ENCODE measurements at regions not wholly inside any gene's neighbourhood (a gene's known extent, or its start where the extent isn't known, plus 50 kb on each side); places are given as distances from the start of the nearest gene placed in this dataset.

GRCh38 chr20:20824924-20825584 lies 112.6 kb upstream of the RALGAPA2 start:
- peak; percentile 22 for DNase-seq (ENCODE audit: low read depth)

DNA sequence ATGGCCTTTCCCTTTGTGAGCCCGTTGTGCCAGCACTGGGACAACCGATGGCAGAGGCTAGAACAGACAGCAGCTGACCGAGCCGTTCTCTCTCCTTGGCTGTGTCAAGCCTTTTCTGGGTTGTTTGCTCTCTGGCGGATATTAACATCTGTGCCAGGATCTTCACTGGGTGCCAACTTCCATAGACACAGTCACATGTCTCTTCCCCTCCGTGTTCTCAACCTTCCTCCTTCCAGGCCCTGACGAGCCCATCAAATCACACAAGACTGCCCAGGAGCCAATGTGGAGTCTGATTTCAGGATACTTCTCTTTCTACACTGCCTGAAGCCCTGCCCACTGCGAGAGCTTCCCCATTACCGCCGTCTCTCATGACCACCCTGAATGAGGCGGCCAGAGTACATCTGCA lies 111.0 kb upstream of the RALGAPA2 start:
- no peak for DNase-seq (ENCODE audit: low read depth)

- DNase-seq (ENCODE audit: low read depth): no peak
These were observed 109.2 kb upstream of the RALGAPA2 start for GRCh38 chr20:20821484-20822260.

DNA sequence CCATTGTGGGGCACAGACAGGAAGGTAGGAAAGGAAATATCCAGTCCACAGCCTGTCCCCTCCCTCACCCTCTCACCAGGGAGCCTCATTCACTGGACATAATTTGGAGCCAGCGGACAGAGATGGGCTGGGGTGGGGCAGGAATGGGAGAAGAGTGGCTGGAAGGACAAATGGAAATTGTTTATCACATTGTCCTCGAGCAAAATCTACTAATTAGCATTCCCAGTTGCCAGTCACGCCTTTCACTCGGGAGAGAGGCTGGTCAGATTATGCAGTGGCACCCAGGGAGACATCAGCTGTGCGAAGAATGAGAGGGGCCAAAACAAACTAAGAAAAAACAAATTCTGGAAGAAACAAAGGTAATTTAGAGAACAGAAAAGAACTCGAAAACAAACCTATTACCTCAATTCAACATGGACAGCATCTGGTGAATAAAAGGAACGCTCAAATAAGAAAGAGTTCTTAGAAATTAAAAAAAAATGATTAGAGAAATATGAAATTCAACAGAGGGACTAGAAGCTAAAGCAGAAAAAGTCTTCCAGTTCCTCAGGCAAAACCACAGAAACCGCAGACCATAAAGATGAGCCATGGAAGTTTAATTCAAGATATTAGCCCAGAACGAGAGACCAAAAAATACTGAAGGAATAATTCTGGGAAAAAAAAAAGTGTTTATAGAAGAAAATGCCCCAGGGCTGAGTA lies 108.5 kb upstream of the RALGAPA2 start:
- no peak for DNase-seq (ENCODE audit: low read depth)

GRCh38 chr20:20820104-20820503 lies 107.7 kb upstream of the RALGAPA2 start:
- no peak for DNase-seq (ENCODE audit: low read depth)

GRCh38 chr20:20816969-20817755 lies 104.7 kb upstream of the RALGAPA2 start:
- no peak for DNase-seq (ENCODE audit: low read depth)

GRCh38 chr20:20815711-20816455 lies 103.4 kb upstream of the RALGAPA2 start:
- DNase-seq (ENCODE audit: low read depth): no peak

GRCh38 chr20:20814685-20815084 lies 102.2 kb upstream of the RALGAPA2 start:
- no peak for DNase-seq (ENCODE audit: low read depth)

DNA sequence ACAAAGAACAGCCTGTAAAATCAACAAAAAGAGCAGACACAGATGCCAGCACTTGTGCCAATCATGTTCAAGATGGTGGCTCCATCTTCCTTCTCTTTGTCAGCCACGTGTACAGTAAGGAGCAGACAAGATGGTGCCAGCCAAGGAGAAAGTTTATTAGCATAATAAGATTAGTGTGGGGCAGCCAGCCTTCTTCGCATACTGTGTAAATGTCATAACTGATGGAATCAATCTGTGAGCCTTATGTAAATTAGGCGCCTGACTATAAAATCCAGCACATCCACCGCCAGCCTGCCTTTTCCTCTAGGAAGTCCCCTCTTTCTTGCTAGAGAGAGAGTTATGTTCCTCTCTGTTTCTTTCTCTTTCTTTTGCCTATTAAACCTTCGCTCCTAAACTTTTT lies 99.7 kb upstream of the RALGAPA2 start:
- no peak for DNase-seq (ENCODE audit: low read depth)

GRCh38 chr20:20808016-20808415 lies 95.6 kb upstream of the RALGAPA2 start:
- DNase-seq (ENCODE audit: low read depth): no peak

DNA sequence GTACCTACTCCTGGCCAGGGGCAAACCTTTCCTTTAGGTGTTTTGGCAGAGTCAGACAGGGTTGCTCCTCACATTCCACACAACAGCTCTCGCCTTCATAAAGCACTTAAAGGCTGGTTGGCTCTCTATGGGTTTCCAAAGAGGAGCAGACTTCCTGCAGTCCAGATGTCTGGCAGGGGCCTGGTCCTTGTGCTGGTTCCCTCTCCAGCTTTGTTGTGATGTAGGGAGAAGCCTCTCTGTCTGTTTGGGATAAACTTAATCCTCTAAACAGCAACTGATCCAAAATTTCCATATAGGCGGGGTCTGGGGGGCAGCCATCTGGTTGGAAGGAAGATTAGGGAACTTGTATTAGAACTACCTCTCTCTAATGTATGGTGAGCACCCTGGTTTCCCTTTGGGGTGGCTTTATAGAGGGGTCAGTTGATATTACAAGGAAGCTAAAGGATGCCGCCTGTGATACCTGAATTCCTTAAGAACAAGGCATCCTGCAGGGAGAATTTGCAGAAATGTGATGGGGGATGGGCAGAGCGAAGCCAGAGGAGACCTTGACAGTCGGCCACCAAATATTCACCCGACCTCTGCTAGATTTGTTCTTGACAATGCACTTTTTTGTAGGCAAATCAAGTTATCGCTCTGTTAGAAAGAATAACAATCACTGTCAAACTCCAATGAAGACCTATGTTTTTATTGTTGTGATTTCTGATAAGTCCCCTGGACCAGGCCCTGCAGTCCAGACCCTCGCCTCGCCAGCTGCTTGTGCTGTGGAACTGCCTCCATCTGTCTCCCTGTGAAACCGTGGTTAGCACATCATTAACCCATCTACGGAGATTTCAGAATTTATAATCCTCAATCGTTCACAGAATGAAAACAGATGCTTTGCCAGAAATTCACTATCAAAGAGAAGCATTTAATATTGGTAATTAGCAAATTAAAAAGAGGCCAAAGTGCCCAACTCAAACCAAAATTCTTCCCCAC lies 94.0 kb upstream of the RALGAPA2 start:
- no peak for DNase-seq (ENCODE audit: low read depth)

- no peak for DNase-seq (ENCODE audit: low read depth)
These were observed 90.6 kb upstream of the RALGAPA2 start for GRCh38 chr20:20803011-20803410.

DNA sequence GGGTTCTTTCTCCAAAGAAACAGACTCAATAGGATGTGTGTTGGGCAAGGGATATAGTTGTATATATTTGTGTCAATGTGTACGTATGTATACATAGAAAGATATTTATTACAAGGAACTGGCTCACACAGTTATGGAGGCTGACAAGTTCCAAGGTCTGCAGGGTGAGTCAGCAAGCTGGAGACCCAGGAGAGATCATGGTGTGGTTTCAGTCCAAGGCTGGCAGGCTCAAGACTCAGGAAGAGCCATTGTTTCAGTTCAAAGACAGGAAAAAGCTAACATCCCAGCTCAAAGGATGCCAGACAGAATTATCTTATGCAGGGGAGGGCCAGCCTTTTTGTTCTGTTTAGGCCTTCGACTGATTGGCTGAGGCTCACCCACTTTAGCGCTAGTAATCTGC lies 89.9 kb upstream of the RALGAPA2 start:
- no peak for DNase-seq (ENCODE audit: low read depth)

DNA sequence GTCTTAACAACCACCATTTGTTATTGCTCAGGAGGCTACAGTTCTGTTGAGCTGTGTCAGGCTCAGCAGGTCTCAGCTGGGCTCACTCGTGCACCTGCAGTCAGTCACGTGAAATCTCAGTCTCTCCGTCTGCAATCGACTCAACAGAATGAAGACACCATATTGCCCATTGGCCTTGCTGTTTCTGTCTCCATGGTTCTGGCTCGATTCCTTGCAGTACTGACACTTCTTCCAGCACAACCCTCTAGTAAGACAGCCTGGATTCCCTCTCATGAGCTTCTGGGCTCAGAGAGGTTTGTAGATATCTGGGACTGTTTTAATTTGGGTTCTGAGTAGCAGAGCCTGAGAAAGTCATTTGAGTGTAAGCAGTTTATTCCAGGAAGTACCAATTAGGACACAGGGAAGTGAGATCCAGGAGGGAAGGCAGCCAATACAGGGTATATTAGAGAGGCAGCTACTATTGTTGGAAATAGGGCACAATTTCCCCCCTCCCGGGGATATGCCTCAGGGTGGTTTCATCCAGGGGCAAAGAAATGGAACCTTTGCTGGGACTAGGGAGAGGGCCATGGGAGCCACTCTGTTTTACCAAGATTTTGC lies 87.4 kb upstream of the RALGAPA2 start:
- DNase-seq (ENCODE audit: low read depth): no peak

DNA sequence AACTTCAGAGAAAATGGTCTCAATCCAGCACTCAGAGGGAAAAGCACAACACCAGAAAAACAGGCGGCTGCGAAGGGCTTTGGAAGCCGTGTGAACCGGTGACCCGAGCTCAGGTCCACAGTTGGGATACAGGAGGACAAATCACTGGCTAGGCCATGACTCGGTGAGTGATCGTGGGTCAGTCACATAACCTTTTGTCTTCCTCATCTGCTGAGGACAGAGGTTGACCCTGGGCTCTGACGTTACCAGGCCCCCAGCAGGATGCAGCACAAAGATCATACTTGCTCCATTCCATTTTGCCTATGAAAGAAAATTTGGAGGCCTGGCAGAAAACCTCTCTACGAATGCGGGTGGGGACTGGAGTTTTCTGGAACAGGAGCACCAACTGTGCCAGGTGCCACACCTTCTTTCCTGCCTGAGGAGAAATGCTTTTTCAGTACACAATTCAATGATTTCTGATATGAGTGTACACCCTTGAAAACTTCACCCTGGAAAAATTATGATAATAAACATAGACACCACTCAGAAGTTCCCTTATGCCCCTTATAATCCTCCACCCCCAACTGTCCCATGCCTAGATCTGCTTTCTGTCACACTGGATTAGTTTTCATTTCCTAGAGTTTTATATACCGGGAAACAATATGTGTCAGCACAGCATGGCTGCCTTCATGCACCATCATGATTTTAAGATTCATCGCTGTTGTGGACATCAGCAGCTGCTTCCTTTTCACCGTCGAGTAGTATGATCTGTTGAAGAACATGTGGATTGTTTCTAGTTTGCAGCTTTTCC lies 85.3 kb upstream of the RALGAPA2 start:
- DNase-seq (ENCODE audit: low read depth): no peak

DNA sequence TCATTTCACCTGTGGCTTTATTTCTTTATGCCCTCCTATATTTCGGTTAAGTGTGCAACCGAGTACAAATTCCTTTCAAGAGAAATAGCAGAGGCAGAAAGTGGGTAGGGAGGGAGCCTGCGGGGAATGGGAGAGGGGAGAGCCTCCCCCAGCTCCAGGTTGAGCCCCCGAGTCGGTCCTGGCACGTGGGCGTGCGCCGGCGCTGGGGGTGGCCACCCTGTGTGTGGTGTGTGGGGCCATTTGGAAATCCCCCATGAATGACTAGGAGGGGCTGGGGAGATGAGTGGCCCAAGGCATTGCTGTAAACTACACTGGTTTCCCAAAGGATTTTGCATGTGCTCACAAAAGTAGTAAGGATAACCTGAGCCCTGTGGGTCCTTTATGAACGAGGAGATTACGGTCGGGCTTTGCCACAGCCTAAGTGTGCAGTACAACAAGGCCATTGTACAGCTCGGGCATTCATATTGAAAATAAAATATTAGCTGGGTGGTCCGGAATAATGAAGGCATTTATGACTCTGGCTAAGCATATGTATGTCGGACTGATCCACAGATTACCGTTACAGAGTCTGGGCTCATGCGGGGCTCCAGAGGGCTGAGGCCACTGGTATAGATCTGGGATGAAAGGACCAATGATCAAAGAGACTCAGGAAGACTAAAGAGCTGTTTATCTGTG lies 84.5 kb upstream of the RALGAPA2 start:
- no peak for DNase-seq (ENCODE audit: low read depth)

GRCh38 chr20:20795721-20796120 lies 83.3 kb upstream of the RALGAPA2 start:
- DNase-seq (ENCODE audit: low read depth): no peak

- DNase-seq (ENCODE audit: low read depth): no peak
These were observed 82.7 kb upstream of the RALGAPA2 start for GRCh38 chr20:20795119-20795518.

DNA sequence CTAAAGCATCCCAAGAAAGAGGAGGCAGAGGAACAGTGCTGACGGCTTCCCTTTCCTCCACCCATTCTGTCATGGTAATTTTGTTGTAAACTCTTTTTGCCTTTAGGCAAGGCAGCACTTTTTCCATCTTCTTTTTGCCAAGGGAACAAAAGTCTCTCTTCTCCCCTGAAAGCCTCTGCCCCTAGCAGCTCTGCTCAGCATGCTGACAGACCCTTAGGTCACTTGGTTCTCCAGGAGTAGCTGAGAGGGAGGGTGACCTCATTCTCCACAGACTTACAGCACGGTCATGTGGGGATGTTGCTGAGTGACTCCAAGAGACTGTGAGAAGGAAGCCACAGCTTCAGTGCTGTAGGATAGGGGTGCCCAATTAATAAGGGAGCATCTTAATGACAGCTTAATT lies 81.1 kb upstream of the RALGAPA2 start:
- DNase-seq (ENCODE audit: low read depth): no peak
